Activated CD4-positive, alpha-beta T cell treated with anti-CD3 and anti-CD28 coated beads, Interleukin-2, amount 50 U/mL, for 16 hours (primary cell): ENCODE measurements at regions not wholly inside any gene's neighbourhood (a gene's known extent, or its start where the extent isn't known, plus 50 kb on each side); places are given as distances from the start of the nearest gene placed in this dataset.

Source experiments
- DNase-seq: peaks from one replicate; pipeline ENCODE4 v3.0.0-alpha.2; 2020

DNA sequence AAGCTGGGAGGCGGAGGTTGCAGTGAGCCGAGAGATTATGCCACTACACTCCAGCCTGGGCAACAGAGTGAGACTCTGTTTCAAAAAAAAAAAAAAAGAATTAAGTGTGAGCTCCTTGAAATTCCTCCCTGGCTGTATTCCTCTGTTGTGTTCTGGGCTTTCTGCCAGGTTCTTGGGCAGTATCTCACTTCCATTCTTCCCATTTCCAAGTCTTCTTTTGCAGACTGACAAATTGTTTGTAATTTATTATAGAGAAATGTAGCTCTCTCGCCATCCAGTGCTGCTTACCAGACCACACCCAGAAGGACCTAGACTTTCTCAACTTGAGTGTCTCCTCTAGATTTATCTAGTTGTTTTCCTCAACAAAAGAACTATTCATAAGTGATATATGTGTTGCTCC is 105.0 kb upstream of the ADGRL2 start:
- no peak for DNase-seq

- DNase-seq = no peak
These were observed 107.4 kb upstream of the ADGRL2 start for GRCh38 chr1:81693316-81693715.

GRCh38 chr1:81690676-81691453 is 109.9 kb upstream of the ADGRL2 start:
- no peak for DNase-seq

GRCh38 chr1:81689531-81689941 is 111.2 kb upstream of the ADGRL2 start:
- DNase-seq = no peak

GRCh38 chr1:81682490-81682889 is 118.2 kb upstream of the ADGRL2 start:
- DNase-seq = no peak

DNA sequence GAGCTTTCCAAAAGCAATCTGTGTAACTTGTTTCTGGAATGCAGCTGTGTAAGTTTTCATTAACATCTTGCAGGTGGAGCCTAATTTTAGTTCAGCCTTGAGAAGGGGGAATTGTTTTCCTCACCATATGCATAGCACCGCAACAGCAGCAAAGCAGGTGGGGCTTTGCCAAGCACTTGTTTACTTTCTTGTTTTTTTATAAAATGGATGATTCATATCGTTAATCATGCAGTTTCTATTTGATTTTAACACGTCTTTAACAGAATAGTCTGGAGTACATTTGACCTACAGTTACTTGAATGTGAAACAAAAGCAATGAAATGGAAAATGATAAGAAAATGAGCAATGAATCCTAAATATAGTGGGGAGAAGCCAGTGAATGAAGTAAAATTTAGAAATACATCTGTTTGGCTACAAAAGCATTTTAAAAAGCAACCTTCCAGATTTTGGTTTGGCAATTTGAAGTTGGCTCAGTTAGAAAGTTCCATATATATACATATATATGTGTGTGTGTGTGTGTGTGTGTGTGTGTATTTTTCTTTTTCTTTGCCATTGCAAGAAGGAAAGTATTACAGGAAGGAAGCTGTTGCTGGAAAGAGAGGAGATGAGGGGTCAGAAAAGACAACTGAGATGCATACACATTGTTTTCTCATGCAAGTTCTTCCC is 119.0 kb upstream of the ADGRL2 start:
- DNase-seq = no peak

- no peak for DNase-seq
These were observed 119.6 kb upstream of the ADGRL2 start for GRCh38 chr1:81681114-81681513.

DNA sequence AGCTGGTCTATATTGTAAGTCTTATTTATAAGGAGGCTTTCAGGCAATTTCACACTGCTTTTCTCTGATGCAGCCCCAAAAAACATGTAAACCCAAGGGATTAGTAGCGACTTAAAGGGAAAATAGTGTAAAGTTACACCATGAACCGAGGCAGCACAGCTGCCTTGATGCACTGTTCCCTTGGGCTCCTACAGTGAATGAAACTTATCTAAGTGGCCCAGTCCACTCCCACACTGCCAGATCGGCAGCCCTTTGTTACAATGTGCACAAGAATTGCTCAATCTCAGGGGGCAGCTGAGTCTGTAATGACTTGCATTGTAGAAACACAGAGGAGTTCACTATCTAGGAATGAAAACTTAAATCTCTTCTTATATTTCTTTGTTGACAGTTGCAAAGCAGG is 120.8 kb upstream of the ADGRL2 start:
- DNase-seq = no peak

DNA sequence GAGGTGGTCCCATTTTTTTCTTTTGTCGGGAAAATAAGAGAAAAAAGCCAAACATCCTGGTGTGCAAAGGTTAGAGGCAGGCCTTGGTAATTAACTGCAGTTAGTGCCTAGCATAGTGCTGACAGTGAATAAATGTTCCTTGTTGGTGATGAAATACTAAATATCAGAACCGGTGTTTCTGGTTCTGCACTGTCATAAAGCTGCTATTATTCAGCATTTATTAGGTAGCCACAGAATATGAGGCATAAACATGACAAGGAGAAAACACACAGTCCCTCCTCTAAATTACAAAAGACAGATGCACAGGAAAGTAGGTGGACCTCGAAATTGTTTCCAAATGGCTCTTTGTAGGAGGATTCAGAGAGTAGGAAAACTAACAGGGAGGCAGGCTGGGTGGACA is 122.0 kb upstream of the ADGRL2 start:
- DNase-seq = no peak

GRCh38 chr1:81672766-81673165 is 128.0 kb upstream of the ADGRL2 start:
- no peak for DNase-seq

DNA sequence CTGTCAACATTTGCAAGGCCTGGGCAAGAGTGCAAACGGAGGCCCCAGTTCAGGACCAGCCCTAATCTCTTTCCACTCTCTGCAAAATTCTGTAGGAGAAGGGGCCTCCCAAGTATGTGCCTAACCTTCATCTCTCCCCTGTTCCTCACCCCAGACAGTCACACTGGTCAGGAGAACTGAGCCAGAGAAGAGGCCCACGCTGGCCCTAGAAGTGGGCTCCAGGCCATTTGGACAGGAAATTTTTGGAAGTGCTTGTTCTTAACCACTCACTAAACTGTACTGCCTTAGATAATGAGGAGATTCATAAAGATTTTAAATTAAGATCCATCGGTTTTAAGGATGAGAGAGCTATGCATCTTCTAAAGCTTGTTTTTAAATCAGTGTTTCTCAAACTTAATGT is 129.7 kb upstream of the ADGRL2 start:
- DNase-seq = no peak

- no peak for DNase-seq
These were observed 130.4 kb upstream of the ADGRL2 start for GRCh38 chr1:81670286-81670685.

- DNase-seq = no peak
These were observed 134.1 kb upstream of the ADGRL2 start for GRCh38 chr1:81666586-81666985.

DNA sequence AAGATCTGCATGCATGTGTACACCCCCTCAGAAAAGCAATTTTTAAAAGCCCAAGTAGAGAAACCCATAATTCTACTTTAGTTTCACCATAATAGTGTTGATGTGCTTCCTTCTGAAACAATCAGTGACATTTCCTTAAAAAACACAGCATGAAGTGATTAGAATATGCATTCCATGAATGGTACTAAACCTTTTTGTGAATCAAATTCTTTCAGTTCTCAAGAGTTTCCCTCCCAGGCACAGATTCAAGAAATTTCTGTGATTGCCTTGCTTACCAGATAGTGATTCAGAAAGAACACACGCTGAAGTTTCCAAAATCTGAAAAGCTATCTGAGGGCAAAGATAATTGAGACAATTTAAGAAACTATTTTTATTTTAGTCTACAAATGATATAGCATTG is 136.4 kb upstream of the ADGRL2 start:
- DNase-seq = no peak

DNA sequence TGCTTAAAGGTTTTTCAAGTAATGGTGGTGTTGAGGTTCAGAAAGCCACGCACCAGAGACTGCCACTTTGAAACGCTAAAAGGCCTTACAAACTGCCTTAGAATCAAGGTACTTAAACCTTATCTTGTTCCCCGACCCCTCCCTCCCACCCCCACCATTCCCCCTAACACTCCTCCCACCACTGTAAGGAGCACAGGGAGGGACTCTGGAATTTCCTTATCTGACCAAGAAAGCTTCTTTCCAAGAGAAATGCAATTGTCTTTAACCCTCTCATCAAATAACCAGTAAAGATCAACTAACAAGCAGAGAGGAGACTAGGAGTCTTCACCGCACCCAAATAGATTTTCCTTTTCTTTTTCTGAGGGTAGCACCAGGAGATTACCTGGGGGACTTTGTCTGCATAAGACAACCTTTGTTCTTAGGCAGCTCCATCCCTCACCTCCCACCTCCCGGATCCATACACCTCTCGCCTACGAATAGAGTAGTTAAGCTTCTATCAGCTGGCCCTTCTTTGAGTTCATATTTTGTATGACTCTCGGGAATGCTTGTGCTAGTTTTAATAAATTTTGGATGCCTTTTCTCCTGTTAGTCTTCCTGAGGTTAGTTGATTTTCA is 137.7 kb upstream of the ADGRL2 start:
- no peak for DNase-seq

DNA sequence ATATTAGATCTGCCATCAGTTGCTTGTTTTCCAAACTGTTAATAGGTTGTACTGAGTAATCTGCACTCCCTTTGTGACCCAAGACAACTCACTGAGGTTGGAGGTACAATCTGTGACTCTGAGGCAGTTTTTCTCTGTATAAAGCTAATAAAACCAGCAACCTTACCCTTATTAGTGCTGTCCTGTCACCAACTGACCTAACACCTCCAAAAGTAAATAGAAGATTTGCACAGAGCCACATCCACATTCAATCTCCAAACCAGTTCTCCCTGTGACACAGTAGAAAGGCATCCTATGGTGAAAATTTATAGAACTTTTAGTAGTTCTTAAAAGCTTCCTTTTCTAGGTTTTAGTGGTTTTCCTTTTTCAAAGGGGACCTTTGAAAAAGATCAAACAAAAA is 140.4 kb upstream of the ADGRL2 start:
- no peak for DNase-seq

- DNase-seq = no peak
These were observed 146.1 kb upstream of the ADGRL2 start for GRCh38 chr1:81654657-81655056.

DNA sequence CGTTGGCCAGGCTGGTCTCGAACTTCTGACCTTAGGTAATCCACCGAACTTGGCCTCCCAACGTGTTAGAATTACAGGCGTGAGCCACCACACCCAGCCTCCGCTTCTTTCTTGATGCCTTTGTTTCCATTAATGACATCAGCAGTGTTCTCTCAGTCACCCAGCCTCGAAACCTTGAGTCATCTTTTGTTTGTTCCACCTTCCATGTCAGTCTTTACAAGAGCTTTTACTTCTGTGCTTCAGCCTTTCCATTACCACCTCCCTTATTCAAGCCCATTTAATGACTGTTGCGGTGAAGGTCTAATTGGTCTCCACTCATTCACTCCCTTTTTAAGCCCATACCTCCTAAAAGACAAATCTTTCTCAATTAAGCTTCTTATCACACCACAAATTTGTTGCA is 146.6 kb upstream of the ADGRL2 start:
- DNase-seq = no peak

DNA sequence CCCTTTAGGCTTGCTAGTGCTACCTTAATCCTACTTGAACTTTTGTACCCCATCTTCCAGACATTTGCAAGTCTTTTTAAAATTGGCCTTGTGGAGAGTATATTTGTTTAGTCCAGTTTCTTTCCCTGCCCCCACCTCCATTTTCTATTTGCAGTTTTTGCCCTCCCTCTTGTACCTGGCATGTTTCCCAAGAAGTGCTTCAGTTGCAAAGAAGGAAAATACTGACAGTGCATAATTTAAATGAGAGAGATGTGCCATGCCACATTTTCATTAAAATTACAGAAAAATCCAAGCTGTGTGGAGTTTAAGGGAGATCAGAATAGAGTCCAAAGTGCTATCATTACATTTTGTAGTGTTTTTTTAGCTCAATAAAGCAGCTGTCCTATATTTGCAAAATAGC is 150.0 kb upstream of the ADGRL2 start:
- DNase-seq = no peak

DNA sequence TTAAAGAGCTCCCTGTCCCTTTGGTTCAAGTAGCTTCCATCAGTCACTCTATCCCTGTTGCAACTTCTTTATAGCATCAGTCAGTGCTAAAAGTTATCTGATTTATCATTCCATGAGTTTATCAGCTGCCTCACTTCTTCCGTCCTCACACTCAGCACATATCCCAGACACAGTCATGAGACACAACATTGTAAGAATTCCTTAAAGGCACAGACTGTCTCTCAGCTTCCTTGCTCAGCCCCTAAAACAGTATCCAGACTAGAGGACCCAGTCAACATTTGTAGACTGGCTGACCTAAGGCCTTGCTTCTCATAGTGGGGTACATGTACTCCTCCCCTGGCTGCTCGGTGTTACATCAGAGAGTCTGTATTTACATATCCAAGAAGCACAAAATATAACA is 164.9 kb upstream of the ADGRL2 start:
- DNase-seq = no peak

DNA sequence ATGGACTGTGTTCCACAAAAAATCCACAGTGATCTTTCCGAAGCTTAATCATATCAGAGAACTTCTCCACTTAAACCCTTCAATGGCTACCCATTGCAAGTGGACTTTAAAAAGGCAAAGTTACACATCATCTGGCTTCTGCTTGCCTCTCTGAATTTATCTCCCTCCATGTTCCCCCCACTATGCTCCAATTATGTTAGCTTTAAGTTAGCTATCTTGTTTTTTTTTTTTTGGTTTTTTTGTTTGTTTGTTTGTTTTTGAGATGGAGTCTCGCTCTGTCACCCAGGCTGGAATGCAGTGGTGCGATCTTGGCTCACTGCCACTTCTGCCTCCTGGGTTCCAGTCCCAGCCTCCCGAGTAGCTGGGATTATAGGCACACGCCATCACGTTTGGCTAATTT is 166.4 kb upstream of the ADGRL2 start:
- no peak for DNase-seq

DNA sequence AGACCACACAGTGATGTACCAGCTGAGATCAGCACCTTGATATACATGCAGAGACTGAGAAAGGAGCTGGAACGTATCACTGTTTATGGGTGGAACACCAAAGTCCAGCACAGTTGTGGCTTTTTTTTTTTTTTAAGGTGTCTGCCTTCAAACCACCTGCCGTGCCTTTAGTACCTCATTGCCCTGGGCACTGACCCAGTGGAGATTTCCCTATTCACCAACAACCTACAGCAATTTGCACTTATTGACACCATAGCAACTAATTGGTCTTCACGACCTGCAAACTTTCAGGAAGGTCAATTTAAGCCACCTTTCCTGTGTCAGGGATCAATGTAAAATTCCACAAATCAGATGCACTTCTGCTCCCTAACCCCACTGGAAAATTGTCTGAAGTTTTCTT is 181.6 kb upstream of the ADGRL2 start:
- DNase-seq = no peak

GRCh38 chr1:81618376-81618775 is 182.4 kb upstream of the ADGRL2 start:
- no peak for DNase-seq

DNA sequence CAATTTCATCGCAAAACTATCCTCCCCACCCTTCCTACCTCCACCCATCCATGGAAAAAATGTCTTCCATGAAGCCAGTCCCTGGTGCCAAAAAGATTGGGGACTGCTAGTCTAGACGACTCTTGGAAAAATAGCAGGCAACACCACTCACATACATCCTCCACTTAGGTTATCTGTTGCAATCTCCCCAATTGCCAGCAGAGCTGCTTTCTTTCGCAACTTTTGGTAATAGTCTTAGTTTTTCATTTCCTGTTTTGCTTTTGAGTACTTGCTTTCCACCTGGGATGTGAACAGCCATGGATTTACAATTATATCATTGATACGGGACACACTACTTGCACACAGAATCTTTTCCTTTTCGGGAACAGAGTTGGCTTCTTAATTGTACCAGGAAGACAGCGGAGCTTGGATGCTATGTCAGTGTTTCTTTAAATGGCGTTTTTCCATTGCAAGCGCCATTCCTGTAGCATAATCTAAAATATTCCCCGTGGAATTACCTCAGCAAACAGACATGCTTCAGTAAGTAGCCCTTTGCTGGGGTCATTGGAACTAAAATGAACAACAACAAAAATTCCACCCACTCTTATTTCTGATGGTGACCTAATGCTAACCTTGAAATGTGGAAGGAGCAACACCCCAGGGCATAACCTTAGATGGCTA is 183.3 kb upstream of the ADGRL2 start:
- no peak for DNase-seq
